NT2/D1 (cell line): ENCODE measurements at regions not wholly inside any gene's neighbourhood (a gene's known extent, or its start where the extent isn't known, plus 50 kb on each side); places are given as distances from the start of the nearest gene placed in this dataset.

ENCODE experiments used
- SUZ12 ChIP-seq: IDR thresholded peaks from 2 replicates; pipeline ENCODE4 v1.6.1; 2011; ENCODE audit not compliant: insufficient read length, insufficient read depth; ENCODE audit errors: extremely low read depth
- YY1 ChIP-seq: IDR thresholded peaks from 2 replicates; pipeline ENCODE4 v1.6.1; 2011; ENCODE audit not compliant: insufficient read length, insufficient read depth
- ZNF274 ChIP-seq: IDR thresholded peaks from 2 replicates; pipeline ENCODE4 v1.6.1; 2011; ENCODE audit warnings: mild to moderate bottlenecking, low read depth, low read length

GRCh38 chr4:156459584-156459983, 505.9 kb upstream of the CTSO start:
- TF ChIP-seq YY1: no peak
- TF ChIP-seq SUZ12: no peak
- no peak for TF ChIP-seq ZNF274
